ENCODE measurements at regions not wholly inside any gene's neighbourhood (a gene's known extent, or its start where the extent isn't known, plus 50 kb on each side); places are given as distances from the start of the nearest gene placed in this dataset.
"Not testable (repeated sequence)": the region's sequence is repeated elsewhere in the genome, so short reads cannot be mapped to it uniquely, and the experiment has no call there.

DNA sequence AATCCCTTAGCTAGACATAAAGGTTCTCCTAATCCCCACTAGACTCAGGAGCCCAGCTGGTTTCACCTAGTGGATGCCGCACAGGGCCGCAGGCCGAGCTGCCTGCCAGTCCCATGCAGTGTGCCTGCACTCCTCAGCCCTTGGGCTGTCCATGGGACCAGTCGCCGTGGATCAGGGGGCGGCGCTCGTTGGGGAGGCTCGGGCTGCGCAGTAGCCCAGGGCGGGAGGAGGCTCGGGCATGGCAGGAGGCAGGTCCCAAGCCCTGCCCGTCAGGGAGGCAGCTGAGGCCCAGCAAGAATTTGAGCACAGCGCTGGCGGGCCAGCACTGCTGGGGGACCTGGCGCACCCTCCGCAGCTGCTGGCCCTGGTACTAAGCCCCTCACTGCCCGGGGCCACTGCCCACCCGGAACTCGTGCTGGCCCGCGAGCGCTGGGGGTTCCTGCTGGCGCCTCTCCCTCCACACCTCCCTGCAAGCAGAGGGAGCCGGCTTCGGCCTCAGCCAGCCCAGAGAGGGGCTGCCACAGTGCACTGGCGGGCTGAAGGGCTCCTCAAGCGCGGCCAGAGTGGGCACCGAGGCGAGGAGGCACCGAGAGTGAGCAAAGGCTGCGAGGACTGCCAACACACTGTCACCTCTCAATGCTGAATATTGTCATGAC lies 307.8 kb downstream of the C6orf118 start:
- DNase-seq: no peak

DNA sequence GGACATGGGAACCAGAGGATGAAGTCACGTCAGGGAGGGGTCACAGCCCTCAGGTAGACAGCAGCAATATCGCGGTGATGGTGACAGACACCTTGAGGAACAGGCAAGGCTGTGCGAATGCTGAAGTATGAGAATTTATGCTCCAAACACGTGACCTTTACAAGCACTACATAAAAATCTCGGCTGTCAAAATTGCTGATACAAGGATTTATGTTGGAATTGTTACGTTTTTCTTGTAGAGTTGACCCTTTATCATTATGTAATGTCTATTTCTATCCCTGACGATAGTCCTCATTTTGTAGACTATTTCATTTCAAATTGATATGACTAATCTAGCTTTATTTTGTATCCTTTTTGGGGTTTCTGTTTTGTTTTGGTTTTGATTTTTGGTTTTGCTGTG lies 311.1 kb downstream of the C6orf118 start:
- no peak for DNase-seq

DNA sequence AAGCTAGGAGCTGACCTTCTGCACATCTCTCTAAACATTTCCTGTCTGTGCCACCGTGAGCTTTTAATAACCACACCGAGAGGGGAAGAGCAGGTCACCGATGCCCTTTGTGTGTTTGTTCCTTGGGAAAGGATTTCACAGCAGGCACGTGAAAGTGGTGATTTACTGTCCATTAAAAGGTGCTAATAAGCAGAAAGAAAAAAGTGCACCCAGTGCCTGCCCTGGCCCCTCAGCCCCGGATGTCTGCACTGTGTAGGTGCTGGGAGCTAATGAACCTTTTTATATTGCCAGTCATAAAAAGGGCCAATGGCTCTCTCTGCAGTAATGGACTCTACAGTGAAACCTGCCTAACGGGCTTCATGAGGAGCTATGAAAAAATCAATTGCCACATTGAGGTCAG lies 312.6 kb downstream of the C6orf118 start:
- DNase-seq: no peak

- DNase-seq: no peak
Measured at GRCh38 chr6:164991573-164991972, 317.8 kb downstream of the C6orf118 start.

DNA sequence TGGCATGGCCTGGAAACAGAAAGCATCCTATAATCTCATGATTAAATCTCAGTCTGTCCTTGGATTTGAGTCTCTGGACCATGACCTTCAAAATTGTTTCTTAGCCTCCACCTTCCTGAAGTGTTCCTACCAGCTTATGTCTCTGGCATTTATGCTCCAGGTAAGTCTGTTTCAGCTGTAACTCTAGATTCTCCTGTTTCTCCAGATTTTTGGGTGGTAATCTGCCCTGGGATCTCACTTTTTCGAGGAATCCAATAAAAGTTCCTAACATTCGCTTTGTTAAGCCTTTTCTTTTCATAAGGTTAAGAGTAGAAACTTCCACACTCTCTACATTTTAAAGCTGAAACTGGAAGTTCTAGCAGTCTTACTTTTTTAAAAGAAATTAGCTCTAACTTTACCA lies 318.5 kb downstream of the C6orf118 start:
- no peak for DNase-seq

DNA sequence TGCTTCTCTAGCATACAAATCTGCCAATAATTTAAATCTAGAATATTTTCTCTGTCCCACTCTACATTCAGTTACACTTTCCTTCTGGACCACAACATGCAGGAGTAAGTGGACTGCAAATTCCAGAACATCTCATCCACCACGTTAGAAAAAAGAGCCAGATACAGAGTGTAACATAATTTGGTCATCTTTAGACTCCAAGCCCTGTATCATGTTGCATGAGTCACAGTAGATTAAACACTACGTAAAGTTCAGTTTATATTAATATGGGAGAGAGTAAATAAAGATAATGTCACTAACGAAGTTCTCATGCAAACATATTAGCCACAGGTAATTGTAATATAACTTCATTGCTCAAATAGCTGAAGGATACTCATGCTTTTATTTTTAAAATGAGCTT lies 327.0 kb downstream of the C6orf118 start:
- no peak for DNase-seq

DNA sequence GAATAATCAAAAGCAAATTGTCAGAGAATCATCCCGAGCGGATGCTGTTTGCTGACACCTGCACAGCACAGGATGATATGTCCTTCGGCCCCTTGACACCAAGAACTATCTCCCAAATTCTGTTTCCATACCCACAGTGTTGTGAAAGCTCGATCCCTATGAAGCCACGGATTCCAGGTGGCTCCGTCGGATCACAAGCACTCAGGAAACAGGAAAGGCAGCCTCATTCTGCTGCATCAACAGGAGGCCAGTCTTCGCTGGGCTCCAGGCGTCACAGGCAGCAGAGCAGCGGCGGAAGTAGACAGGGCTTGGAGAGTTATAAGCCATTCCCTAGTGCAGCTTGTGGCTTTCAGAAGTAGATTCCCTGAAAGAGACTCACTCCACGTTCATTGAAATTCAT lies 342.3 kb downstream of the C6orf118 start:
- no peak for DNase-seq

GRCh38 chr6:164962805-164963204 lies 346.6 kb downstream of the C6orf118 start:
- no peak for DNase-seq

- no peak for DNase-seq
Measured at GRCh38 chr6:164947164-164947563, 362.2 kb downstream of the C6orf118 start.

DNA sequence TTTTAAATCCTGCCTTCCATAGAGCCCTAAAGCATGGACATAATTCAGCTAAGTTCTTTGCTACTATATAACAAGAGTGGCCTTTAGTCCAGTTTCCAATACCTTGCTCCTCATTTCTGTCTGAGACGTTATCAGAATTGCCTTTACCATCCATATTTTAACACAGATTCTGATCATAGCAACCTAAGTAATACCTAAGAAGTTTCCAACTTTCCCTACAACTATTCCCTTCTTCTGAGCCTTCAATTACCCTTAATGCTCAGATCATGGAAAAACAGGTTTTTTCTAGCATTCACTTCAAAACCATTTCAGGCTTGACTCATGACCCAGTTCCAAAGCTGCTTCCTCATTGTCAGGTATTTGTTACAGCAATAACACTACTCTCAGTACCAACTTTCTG lies 367.1 kb downstream of the C6orf118 start:
- DNase-seq: no peak

DNA sequence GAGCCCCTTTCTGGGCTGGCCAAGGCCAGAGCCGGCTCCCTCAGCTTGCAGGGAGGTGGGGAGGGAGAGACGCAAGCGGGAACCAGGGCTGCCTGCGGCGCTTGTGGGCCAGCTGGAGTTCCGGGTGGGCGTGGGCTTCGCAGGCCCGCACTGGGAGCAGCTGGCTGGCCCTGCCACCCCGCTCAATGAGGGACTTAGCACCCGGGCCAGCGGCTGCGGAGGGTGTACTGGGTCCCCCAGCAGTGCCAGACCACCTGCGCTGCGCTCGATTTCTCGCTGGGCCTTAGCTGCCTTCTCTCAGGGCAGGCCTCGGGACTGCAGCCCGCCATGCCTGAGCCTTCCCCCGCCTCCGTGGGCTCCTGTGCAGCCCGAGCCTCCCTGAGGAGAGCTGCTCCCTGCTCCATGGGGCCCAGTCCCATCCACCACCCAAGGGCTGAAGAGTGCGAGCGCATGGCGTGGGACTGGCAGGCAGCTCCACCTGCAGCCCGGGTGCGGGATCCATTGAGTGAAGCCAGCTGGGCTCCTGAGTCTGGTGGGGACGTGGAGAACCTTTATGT lies 376.1 kb downstream of the C6orf118 start:
- DNase-seq: not testable (repeated sequence)

DNA sequence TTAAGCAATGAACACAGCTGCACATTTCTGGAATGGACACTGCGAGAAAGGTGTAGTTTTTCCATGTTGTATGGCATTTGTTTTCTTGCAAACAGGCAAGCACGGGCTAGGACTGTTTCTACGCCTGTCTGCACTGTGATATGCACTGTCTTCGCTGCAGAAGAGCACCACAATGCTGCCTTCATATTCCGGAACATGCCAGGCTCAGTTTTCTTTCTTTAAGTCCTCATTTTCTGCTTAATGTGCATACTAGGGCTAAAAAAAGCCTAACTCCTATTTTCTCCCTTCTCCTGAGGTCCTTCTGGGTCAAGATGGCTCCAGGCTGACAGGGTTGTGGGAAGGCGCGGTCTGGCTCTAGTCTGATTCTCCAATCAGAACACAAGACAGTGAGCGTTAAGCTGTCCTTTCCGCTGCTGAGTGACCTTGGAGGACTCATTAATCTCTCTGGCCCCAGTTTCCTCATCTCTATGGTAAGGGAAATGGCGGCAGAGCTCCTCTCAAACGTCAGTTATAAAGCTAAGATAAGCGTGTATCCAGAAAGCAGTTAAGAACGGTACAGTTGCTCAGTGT lies 379.9 kb downstream of the C6orf118 start:
- no peak for DNase-seq

- DNase-seq: no peak
Measured at GRCh38 chr6:164928728-164929407, 380.5 kb downstream of the C6orf118 start.

DNA sequence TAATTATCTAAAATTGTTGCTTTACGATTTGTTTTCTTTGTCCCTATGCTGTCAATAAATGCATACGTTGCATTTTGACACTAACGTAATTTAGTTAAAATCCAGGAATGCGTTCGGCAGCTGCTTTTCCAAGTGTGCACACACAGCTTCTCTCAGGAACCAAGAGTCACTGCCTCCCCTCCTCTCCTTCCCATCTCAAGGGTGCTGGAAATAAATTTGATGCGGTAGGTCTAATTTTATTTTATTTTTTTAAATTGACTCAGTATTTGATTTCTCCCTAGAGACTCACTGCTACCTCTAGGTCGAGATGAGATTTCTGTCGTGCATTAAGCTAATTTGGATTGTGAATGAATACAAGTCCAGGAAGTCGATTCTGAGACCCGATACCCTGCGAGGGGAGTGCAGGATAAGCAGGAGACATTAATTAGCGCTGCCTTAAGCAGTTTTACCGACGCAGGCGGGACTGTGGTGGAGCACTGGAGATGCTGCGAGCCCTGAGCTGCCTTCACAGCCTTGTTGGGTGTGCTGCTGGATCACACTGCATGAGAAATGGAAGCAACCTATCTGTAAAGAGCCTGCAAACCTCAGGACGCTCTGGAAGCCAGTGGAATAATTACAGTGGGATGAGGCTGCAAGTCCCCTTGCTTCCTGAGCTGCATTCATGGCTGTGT lies 381.2 kb downstream of the C6orf118 start:
- DNase-seq: no peak

DNA sequence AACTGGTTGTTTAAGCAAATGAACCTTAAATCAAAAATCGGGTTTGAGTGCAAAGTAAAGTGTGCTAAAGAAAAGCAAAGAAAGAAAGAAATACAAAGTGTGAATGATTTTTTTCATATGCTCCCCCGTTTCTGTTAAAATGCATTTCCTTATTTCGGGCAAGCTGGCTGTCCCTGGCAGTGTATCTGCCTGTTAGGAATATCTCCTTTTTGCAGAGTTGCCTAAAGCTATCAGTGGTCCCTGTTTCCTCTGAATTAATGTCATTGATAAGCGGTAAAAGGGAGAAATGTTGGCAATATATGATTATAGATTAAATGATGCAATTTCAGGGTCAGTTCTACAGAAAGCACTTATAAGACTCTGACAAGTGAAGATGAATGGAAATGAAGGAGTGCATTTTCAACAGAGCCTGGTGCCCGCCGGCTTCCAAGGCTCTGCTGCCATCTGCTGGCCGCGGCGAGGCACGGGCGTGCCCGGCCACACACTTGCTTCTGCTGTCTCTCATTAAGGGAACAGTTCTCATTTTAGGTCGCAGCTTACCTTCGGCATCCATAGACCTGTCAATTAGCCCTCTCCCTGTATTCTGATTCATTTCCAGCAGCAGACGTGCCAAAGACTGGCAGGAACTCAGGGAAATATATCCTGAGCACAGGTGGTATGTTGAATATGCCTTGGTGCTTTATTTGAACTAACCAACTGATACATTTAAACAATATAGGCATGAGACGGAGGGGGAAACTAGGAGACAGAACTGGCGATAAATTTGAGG lies 381.9 kb downstream of the C6orf118 start:
- DNase-seq: peak; percentile 26 to 27

DNA sequence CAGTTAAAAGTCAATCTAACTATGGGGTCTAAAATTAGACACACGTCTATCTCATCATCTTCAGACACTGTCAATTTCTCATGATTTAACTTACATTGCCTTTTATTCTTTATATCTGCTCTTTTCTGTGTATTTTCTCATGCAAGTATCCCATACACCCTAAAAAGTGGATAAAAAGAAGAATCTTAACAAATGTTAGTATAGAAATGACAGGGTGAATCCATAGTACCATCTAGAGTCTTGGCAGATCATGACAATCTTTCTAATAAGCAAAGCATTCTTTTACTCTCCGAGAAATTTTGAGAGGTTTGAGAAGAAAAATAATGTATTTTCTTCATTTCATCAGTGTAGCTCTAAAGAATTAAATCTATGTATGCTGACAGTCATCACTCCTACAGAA lies 382.7 kb downstream of the C6orf118 start:
- DNase-seq: no peak

DNA sequence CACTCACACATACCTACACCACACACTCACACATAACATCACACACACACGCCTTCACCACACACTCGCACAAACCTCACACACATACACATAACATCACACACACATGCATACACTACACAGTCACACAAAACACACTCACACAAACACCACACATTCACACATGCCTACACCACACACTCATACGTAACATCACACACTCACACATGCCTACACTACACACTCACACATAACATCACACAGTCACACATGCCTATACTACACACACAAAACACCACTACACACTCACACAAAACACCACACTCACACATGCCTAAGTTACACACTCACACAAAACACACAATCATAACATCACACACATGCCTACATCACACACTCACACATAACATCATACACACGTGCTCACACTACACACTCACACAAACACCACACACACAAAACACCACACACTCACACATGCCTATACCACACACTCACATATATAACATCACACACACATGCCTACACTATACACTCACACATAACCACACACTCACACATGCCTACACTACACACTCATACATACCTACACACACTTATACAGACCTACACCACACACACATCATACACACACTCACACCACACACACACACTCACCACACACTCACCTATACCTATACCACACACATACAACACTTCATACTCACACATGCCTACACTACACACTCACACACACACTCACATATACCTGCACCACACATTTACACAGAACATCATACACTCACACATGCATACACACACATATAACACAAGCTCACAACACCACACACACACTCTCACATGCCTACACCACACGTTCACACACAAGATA lies 383.5 kb downstream of the C6orf118 start:
- DNase-seq: no peak

GRCh38 chr6:164924674-164925073 lies 384.7 kb downstream of the C6orf118 start:
- DNase-seq: no peak

DNA sequence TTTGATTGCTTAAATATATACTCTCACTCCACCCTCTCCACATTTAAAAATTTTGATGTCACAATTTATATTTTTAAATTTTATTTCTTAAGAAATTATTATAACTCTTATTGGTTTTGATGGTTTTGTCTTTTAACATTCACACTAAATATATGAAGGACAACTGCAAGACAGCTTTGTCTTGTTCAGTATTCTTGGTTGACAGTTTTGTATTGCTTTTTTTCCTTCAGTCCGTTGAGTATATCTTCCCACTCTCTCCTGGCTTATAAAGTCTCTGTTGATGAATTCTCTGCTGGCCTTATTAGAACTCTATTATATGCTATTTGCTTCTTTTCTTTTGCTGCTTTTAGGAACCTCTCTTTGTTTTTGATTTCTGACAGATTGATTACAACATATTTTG lies 392.2 kb downstream of the C6orf118 start:
- DNase-seq: no peak

GRCh38 chr6:164916087-164916486 lies 393.3 kb downstream of the C6orf118 start:
- no peak for DNase-seq

- no peak for DNase-seq
Measured at GRCh38 chr6:164911873-164912580, 397.4 kb downstream of the C6orf118 start.
